GM18873 (cell line): ENCODE measurements at regions not wholly inside any gene's neighbourhood (a gene's known extent, or its start where the extent isn't known, plus 50 kb on each side); places are given as distances from the start of the nearest gene placed in this dataset.
"Not testable (repeated sequence)": the region's sequence is repeated elsewhere in the genome, so short reads cannot be mapped to it uniquely, and the experiment has no call there.

Experiments used
- ATAC-seq: cut with Tn5 transposase; IDR thresholded peaks from one replicate; pipeline ENCODE4 v1.9.1; 2021; ENCODE audit warnings: mild to moderate bottlenecking, moderate library complexity, moderate number of reproducible peaks; ENCODE audit not compliant: unreplicated experiment, low FRiP score

DNA sequence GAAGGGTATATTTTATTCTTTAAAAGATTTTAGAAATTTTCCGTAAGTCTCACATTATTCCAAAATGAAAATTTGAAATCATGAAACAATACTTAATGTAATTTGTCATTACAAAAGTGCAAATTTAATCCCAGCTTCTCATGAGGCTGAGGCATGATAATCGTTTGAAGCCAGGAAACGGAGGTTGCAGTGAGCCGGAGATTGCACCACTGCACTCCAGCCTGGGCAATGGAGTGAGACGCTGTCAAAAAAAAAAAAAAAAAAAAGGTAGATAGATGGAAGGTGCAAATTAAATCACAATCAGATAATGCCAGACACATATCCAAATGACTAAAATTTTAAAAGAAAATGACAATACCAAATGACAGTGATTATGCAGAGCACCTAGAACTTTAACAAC is 644.2 kb downstream of the FAM181B start:
- ATAC-seq = no peak

DNA sequence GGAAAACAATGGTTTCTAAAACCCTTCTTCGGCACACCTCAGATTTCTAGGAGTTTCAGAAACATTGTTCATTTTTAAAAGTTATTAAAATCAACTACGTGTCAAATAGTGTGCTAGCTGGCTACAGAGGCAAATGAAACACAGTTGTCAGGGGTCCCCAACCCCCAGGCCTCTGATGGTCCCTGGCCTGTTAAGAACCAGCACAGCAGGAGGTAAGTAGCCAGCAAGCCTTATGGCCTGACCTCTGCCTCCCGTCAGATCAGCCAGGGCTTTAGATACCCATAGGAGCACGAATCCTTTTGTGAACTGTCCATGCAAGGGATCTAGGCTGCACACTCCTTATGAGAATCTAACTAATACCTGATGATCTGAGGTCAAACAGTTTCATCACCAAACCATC is 648.2 kb downstream of the FAM181B start:
- no peak for ATAC-seq

- ATAC-seq = no peak
Measured at GRCh38 chr11:82082976-82083375, 650.7 kb downstream of the FAM181B start.

GRCh38 chr11:82080160-82080559 is 653.5 kb downstream of the FAM181B start:
- ATAC-seq = no peak

GRCh38 chr11:82076126-82076525 is 657.5 kb downstream of the FAM181B start:
- ATAC-seq = no peak

GRCh38 chr11:82059505-82059904 is 674.2 kb downstream of the FAM181B start:
- no peak for ATAC-seq

DNA sequence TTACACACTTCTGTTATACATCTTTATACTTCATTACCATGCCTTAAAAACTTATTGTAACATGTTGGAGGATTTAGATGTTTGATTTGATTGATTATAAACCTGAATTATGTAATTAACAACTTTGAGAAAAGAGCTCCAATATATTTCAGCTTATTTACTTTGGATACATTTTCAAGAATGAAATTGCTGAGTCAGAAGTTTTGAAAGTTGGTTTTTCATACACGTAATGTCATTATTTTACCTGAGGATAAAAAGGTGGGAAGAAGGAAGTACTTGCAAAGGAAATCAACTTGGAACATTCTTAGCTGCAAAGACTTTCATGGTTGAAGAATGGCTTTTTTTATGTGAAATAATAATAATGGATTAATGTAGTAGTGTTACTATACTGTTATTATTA is 677.2 kb downstream of the FAM181B start:
- no peak for ATAC-seq

- ATAC-seq = no peak
Measured at GRCh38 chr11:82049199-82049598, 684.5 kb downstream of the FAM181B start.

DNA sequence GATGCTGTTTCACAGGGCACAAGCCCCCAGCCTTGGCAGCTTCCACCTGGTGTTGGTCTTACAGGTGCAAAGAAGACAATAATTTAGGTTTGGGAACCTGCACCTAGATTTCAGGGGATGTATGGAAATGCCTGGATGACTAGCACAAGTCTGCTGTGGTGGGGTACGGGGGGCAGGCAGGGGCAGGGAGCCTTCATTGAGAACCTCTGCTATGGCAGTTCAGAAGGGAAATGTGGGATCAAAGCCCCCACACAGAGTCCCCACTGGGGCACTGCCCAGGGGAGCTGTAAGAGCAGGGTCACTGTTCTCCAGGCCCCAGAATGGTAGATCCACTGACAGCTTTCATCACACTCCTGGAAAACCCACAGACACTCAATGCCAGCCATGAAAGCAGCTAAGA is 686.5 kb downstream of the FAM181B start:
- ATAC-seq = no peak

DNA sequence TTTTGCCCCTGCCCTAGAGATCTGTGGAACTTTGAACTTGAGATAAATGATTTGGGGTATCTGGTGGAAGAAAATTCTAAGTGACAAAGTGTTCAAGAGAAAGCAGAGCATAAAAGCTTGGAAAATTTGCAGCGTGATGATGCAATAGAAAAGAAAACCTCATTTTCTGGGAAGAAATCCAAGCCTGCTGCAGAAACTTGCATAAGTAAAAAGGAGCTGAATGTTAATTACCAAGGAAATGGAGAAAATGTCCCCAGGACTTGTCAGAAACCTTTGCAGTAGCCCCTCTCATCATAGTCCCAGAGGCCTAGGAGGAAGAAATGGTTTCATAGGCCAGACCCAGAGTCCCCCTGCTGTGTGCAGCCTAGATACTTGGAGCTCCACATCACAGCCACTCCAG is 686.9 kb downstream of the FAM181B start:
- ATAC-seq = no peak

- no peak for ATAC-seq
Measured at GRCh38 chr11:82045748-82046457, 687.8 kb downstream of the FAM181B start.

- ATAC-seq = no peak
Measured at GRCh38 chr11:82043316-82043715, 690.3 kb downstream of the FAM181B start.

GRCh38 chr11:82041764-82042163 is 691.9 kb downstream of the FAM181B start:
- ATAC-seq = no peak

DNA sequence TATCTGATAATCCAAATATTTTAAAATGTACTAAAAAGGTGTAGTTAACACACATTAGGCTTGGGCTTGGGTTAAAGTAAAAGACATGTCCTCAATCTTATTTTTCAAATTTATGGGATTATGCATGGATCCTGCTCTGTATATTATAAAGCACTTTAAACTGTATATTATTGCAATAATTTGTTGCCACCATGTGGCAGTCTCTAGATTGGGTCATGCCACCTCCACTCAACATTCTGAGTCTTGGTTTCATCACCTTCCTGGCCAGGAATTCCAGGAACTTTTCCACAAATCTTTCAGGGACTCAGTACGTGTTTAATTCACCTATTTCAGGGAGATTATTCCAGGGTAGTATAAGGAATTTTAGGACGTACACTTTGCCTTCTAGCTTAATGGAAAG is 695.5 kb downstream of the FAM181B start:
- ATAC-seq = no peak

DNA sequence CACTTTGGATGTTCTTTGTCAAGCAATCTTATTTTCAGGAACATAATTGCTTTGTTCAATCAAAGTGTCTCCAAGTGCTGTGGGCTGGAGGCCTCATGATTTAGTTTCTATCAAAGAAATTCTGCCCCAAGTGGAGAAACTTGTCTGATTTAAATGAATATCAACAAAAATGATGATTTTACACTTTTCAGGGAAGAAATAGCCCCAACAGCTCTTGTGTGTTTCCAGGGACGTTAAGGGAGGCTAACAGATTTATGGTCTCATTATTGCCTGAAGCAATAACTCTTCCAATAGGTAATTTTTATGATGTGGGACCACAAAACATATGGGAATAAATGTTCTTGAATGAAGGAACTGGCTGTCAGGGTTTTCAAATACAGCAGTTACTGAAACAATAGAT is 699.1 kb downstream of the FAM181B start:
- no peak for ATAC-seq

- not testable (repeated sequence) for ATAC-seq
Measured at GRCh38 chr11:82027335-82027734, 706.3 kb downstream of the FAM181B start.

GRCh38 chr11:82024760-82025159 is 708.9 kb downstream of the FAM181B start:
- no peak for ATAC-seq

- ATAC-seq = no peak
Measured at GRCh38 chr11:82012276-82012675, 721.4 kb downstream of the FAM181B start.

GRCh38 chr11:82009133-82009532 is 724.5 kb downstream of the FAM181B start:
- no peak for ATAC-seq

DNA sequence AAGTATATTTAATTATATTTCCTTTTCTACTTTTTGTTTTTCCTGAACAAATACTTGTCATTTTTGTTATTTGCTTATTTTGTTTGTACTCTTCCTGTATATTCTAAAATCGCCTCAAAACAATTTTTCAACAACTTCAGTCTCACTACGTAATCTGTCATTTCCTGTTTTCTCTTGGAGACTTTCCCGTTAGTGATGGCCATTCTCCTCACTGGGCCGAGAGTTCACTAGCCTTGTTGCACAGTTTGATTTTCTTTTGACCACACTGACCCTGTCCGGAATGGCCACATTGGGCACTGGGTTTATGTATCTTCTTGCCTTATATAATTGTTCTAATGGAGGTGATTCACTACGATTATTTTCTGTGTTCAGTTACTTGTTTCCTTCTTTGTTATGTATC is 726.1 kb downstream of the FAM181B start:
- no peak for ATAC-seq

GRCh38 chr11:82004537-82005213 is 729.0 kb downstream of the FAM181B start:
- ATAC-seq = no peak
